ENCODE measurements at regions not wholly inside any gene's neighbourhood (a gene's known extent, or its start where the extent isn't known, plus 50 kb on each side); places are given as distances from the start of the nearest gene placed in this dataset.

GRCh38 chr16:52756812-52757517 is 210.0 kb upstream of the TOX3 start:
- no peak overlapping the region for H3K4me3 ChIP-seq (ENCODE audit: low read depth, low read length)
- no peak overlapping the region for H3K9ac ChIP-seq (ENCODE audit: low read length)
- H3K9me3 ChIP-seq (ENCODE audit: control insufficient read depth, insufficient read depth, low read depth, low read length), result peaks cover 2% of the 10 kb centered on the region; the same call in 1 of the 2 replicates
- H3K4me1 ChIP-seq (ENCODE audit: control insufficient read depth, insufficient read depth, low read length), result no peaks in the 10 kb centered on the region
- H3K36me3 ChIP-seq (ENCODE audit: control insufficient read depth, insufficient read depth, low read length), result no peaks in the 10 kb centered on the region
- no peaks in the 10 kb centered on the region for H3K27me3 ChIP-seq (ENCODE audit: control insufficient read depth, insufficient read depth, low read length)
- H3K27ac ChIP-seq (ENCODE audit: low read depth, low read length), result no peak overlapping the region

GRCh38 chr16:52755396-52755795 is 208.5 kb upstream of the TOX3 start:
- Histone ChIP-seq H3K4me1 (ENCODE audit: control insufficient read depth, insufficient read depth, low read length) (no peaks in the 10 kb centered on the region), H3K4me3 (ENCODE audit: low read depth, low read length) (no peak overlapping the region), H3K27ac (ENCODE audit: low read depth, low read length) (no peak overlapping the region)

GRCh38 chr16:52751035-52751434 is 204.1 kb upstream of the TOX3 start:
- no peak overlapping the region for H3K9ac ChIP-seq (ENCODE audit: low read length)
- H3K27ac ChIP-seq (ENCODE audit: low read depth, low read length), result no peak overlapping the region
- no peaks in the 10 kb centered on the region for H3K36me3 ChIP-seq (ENCODE audit: control insufficient read depth, insufficient read depth, low read length)
- H3K27me3 ChIP-seq (ENCODE audit: control insufficient read depth, insufficient read depth, low read length), result no peaks in the 10 kb centered on the region
- peaks cover 2% of the 10 kb centered on the region; the same call in 1 of the 2 replicates for H3K9me3 ChIP-seq (ENCODE audit: control insufficient read depth, insufficient read depth, low read depth, low read length)
- H3K4me1 ChIP-seq (ENCODE audit: control insufficient read depth, insufficient read depth, low read length), result no peaks in the 10 kb centered on the region
- no peak overlapping the region for H3K4me3 ChIP-seq (ENCODE audit: low read depth, low read length)

More at GRCh38 chr16:52755396-52755795, 208.5 kb upstream of the TOX3 start:
- Histone ChIP-seq H3K9ac (ENCODE audit: low read length) (no peak overlapping the region), H3K36me3 (ENCODE audit: control insufficient read depth, insufficient read depth, low read length) (no peaks in the 10 kb centered on the region), H3K27me3 (ENCODE audit: control insufficient read depth, insufficient read depth, low read length) (no peaks in the 10 kb centered on the region), H3K9me3 (ENCODE audit: control insufficient read depth, insufficient read depth, low read depth, low read length) (peaks cover 2% of the 10 kb centered on the region; the same call in 1 of the 2 replicates)

- Histone ChIP-seq H3K27me3 (ENCODE audit: control insufficient read depth, insufficient read depth, low read length) (no peaks in the 10 kb centered on the region), H3K36me3 (ENCODE audit: control insufficient read depth, insufficient read depth, low read length) (no peaks in the 10 kb centered on the region), H3K9ac (ENCODE audit: low read length) (no peak overlapping the region), H3K27ac (ENCODE audit: low read depth, low read length) (no peak overlapping the region), H3K9me3 (ENCODE audit: control insufficient read depth, insufficient read depth, low read depth, low read length) (no peaks in the 10 kb centered on the region), H3K4me1 (ENCODE audit: control insufficient read depth, insufficient read depth, low read length) (no peaks in the 10 kb centered on the region), H3K4me3 (ENCODE audit: low read depth, low read length) (no peak overlapping the region)
These were observed 201.8 kb upstream of the TOX3 start for GRCh38 chr16:52748741-52749140.

GRCh38 chr16:52747088-52747595 is 200.2 kb upstream of the TOX3 start:
- Histone ChIP-seq H3K9me3 (ENCODE audit: control insufficient read depth, insufficient read depth, low read depth, low read length) (no peaks in the 10 kb centered on the region), H3K27me3 (ENCODE audit: control insufficient read depth, insufficient read depth, low read length) (no peaks in the 10 kb centered on the region), H3K9ac (ENCODE audit: low read length) (no peak overlapping the region), H3K36me3 (ENCODE audit: control insufficient read depth, insufficient read depth, low read length) (no peaks in the 10 kb centered on the region), H3K27ac (ENCODE audit: low read depth, low read length) (no peak overlapping the region), H3K4me1 (ENCODE audit: control insufficient read depth, insufficient read depth, low read length) (peaks cover 3% of the 10 kb centered on the region), H3K4me3 (ENCODE audit: low read depth, low read length) (no peak overlapping the region)

DNA sequence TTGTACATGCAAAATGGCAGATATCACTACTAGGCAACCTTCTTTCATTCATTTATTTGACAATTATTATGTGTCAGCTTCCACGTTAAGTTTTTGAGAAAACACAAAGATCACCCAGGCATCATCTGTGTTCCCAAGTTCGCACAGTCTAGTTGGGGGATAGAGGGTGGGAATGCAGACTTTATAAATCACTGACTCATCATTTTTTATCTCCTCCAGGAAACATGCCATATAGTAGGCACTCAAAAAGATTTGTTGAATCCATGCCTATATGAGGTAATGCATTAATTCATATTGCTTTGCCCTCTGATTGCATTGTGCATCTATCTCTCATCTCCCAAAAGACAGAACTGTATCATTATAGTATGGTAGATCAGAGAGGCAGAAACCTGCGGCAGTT is 196.8 kb upstream of the TOX3 start:
- 0 out of 2 replicates have a peak, but pooled peaks cover 3% of the 10 kb centered on the region for H3K9me3 ChIP-seq (ENCODE audit: control insufficient read depth, insufficient read depth, low read depth, low read length)
- H3K27ac ChIP-seq (ENCODE audit: low read depth, low read length), result no peak overlapping the region
- peaks cover 20% of the 10 kb centered on the region for H3K4me1 ChIP-seq (ENCODE audit: control insufficient read depth, insufficient read depth, low read length)
- no peaks in the 10 kb centered on the region for H3K36me3 ChIP-seq (ENCODE audit: control insufficient read depth, insufficient read depth, low read length)
- H3K4me3 ChIP-seq (ENCODE audit: low read depth, low read length), result no peak overlapping the region
- H3K9ac ChIP-seq (ENCODE audit: low read length), result no peak overlapping the region
- no peaks in the 10 kb centered on the region for H3K27me3 ChIP-seq (ENCODE audit: control insufficient read depth, insufficient read depth, low read length)

DNA sequence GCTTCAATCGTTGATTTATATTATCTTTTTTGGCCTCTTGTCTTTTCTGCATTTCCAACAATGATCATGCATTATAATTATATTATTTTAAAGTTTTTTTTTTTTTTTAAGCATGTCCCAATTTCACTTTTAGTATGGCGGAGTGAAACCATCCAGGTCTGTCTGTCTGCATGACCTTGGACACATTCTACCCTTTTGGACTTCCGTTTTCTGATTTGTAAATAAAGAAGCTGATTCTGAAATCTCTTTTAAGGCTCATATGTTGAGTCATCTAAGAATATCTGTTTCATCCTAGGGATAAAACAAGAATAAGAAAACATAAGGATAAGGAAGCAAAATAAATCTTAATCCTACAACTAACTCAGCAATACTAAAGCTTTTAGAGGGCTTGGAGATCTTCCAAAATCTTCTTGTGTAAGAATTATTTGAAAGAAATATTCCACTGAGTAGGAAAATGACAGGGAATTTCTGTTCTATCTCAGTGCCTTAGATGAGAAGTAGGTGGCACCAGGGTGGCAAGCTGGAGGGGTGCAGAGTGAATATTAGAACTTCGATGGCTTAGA is 195.7 kb upstream of the TOX3 start:
- H3K9ac ChIP-seq (ENCODE audit: low read length), result no peak overlapping the region
- H3K9me3 ChIP-seq (ENCODE audit: control insufficient read depth, insufficient read depth, low read depth, low read length), result 0 out of 2 replicates have a peak, but pooled peaks cover 3% of the 10 kb centered on the region
- no peak overlapping the region for H3K4me3 ChIP-seq (ENCODE audit: low read depth, low read length)
- H3K36me3 ChIP-seq (ENCODE audit: control insufficient read depth, insufficient read depth, low read length), result no peaks in the 10 kb centered on the region
- no peaks in the 10 kb centered on the region for H3K27me3 ChIP-seq (ENCODE audit: control insufficient read depth, insufficient read depth, low read length)
- H3K27ac ChIP-seq (ENCODE audit: low read depth, low read length), result no peak overlapping the region
- peaks cover 20% of the 10 kb centered on the region for H3K4me1 ChIP-seq (ENCODE audit: control insufficient read depth, insufficient read depth, low read length)

GRCh38 chr16:52742052-52742451 is 195.1 kb upstream of the TOX3 start:
- Histone ChIP-seq H3K27ac (ENCODE audit: low read depth, low read length) (peak overlapping the region; percentile 90; the same call in 1 of the 2 replicates), H3K4me1 (ENCODE audit: control insufficient read depth, insufficient read depth, low read length) (peaks cover 20% of the 10 kb centered on the region), H3K36me3 (ENCODE audit: control insufficient read depth, insufficient read depth, low read length) (no peaks in the 10 kb centered on the region), H3K9ac (ENCODE audit: low read length) (peak overlapping the region; percentile 38), H3K9me3 (ENCODE audit: control insufficient read depth, insufficient read depth, low read depth, low read length) (0 out of 2 replicates have a peak, but pooled peaks cover 3% of the 10 kb centered on the region), H3K4me3 (ENCODE audit: low read depth, low read length) (peak overlapping the region; percentile 23; the same call in 1 of the 2 replicates), H3K27me3 (ENCODE audit: control insufficient read depth, insufficient read depth, low read length) (no peaks in the 10 kb centered on the region)

DNA sequence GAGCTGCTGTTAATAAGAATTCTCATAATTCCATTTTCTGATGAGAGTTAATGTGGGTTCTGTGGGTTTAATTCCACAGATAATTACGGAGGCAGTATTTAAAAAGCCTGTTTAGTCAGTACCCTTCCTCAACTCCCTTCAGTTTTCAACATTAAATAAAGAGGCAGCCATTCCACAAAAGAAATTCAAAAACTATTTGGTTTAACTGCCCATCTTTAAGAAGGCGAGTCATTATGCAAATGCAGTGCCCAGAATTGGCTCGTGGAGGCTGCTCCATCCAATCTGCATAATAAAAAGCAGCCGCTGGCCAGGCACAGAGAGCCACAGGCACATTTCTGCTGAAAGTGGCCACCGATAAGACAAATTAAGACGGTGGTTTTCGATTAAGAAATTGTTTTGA is 194.4 kb upstream of the TOX3 start:
- Histone ChIP-seq H3K4me1 (ENCODE audit: control insufficient read depth, insufficient read depth, low read length) (peaks cover 20% of the 10 kb centered on the region), H3K27ac (ENCODE audit: low read depth, low read length) (peak overlapping the region; percentile 90), H3K4me3 (ENCODE audit: low read depth, low read length) (peak overlapping the region; percentile 26; the same call in 1 of the 2 replicates), H3K9me3 (ENCODE audit: control insufficient read depth, insufficient read depth, low read depth, low read length) (0 out of 2 replicates have a peak, but pooled peaks cover 3% of the 10 kb centered on the region), H3K9ac (ENCODE audit: low read length) (peak overlapping the region; percentile 38), H3K36me3 (ENCODE audit: control insufficient read depth, insufficient read depth, low read length) (no peaks in the 10 kb centered on the region), H3K27me3 (ENCODE audit: control insufficient read depth, insufficient read depth, low read length) (no peaks in the 10 kb centered on the region)

GRCh38 chr16:52740766-52741165 is 193.8 kb upstream of the TOX3 start:
- Histone ChIP-seq H3K27ac (ENCODE audit: low read depth, low read length) (peak overlapping the region; percentile 90), H3K36me3 (ENCODE audit: control insufficient read depth, insufficient read depth, low read length) (no peaks in the 10 kb centered on the region), H3K9ac (ENCODE audit: low read length) (no peak overlapping the region), H3K27me3 (ENCODE audit: control insufficient read depth, insufficient read depth, low read length) (no peaks in the 10 kb centered on the region), H3K4me1 (ENCODE audit: control insufficient read depth, insufficient read depth, low read length) (peaks cover 20% of the 10 kb centered on the region), H3K9me3 (ENCODE audit: control insufficient read depth, insufficient read depth, low read depth, low read length) (0 out of 2 replicates have a peak, but pooled peaks cover 3% of the 10 kb centered on the region), H3K4me3 (ENCODE audit: low read depth, low read length) (peak overlapping the region; percentile 26; the same call in 1 of the 2 replicates)

DNA sequence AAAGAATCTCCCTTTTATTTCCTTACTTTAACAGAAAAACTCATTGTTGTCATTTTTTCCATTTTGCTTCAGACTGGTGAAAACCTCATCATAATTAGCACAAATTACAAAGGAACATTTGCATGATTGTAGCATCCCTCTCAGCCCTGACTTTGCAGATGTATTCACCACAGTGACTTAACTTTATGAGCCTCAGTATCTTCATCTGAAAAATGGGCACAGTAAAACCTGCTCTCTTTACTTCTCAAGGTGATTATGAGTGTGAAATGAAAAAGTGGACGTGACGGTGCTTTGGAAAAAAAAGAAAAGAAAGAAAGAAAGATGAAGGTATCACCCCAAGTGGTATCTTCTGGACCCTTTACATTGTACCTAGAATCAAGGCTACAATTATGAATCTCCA is 193.4 kb upstream of the TOX3 start:
- Histone ChIP-seq H3K4me1 (ENCODE audit: control insufficient read depth, insufficient read depth, low read length) (peaks cover 20% of the 10 kb centered on the region), H3K9me3 (ENCODE audit: control insufficient read depth, insufficient read depth, low read depth, low read length) (0 out of 2 replicates have a peak, but pooled peaks cover 3% of the 10 kb centered on the region), H3K4me3 (ENCODE audit: low read depth, low read length) (no peak overlapping the region), H3K27ac (ENCODE audit: low read depth, low read length) (peak overlapping the region; percentile 90; the same call in 1 of the 2 replicates), H3K9ac (ENCODE audit: low read length) (no peak overlapping the region), H3K36me3 (ENCODE audit: control insufficient read depth, insufficient read depth, low read length) (no peaks in the 10 kb centered on the region), H3K27me3 (ENCODE audit: control insufficient read depth, insufficient read depth, low read length) (no peaks in the 10 kb centered on the region)

Measured in HUES6 (cell line).